ENCODE measurements at regions not wholly inside any gene's neighbourhood (a gene's known extent, or its start where the extent isn't known, plus 50 kb on each side); places are given as distances from the start of the nearest gene placed in this dataset.

DNA sequence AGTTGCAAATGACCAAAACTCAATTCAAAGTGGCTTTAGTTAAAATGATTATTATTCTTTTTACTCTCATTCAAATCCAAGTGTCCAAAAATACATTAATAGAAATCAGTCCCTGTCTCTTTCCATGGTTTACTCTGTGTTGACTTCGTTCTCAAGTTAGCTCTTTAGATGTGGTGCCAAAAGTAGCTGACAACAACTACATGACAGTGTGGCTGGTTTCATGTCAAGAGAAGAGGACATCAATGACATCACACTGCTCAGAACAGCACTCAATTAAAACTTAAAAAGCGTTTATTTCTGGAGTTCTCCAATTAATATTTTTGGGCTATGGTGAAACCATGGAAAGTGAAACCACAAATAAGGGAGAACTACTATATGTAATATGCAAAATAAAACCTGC is 1746.9 kb downstream of the LRRC4C start:
- Mint-ChIP-seq H3K9me3 (no peaks in the 10 kb centered on the region), H3K27me3 (ENCODE audit: low read depth, poor library complexity) (peaks cover 7% of the 10 kb centered on the region), H3K27ac (no peak overlapping the region), H3K4me3 (no peak overlapping the region), H3K36me3 (ENCODE audit: low read depth) (no peaks in the 10 kb centered on the region), H3K4me1 (no peaks in the 10 kb centered on the region)
- TF ChIP-seq, protein P1, sequence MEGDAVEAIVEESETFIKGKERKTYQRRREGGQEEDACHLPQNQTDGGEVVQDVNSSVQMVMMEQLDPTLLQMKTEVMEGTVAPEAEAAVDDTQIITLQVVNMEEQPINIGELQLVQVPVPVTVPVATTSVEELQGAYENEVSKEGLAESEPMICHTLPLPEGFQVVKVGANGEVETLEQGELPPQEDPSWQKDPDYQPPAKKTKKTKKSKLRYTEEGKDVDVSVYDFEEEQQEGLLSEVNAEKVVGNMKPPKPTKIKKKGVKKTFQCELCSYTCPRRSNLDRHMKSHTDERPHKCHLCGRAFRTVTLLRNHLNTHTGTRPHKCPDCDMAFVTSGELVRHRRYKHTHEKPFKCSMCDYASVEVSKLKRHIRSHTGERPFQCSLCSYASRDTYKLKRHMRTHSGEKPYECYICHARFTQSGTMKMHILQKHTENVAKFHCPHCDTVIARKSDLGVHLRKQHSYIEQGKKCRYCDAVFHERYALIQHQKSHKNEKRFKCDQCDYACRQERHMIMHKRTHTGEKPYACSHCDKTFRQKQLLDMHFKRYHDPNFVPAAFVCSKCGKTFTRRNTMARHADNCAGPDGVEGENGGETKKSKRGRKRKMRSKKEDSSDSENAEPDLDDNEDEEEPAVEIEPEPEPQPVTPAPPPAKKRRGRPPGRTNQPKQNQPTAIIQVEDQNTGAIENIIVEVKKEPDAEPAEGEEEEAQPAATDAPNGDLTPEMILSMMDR (IDR thresholded peaks at IDR 0.05), result no peak
- DNase-seq, result no peak

DNA sequence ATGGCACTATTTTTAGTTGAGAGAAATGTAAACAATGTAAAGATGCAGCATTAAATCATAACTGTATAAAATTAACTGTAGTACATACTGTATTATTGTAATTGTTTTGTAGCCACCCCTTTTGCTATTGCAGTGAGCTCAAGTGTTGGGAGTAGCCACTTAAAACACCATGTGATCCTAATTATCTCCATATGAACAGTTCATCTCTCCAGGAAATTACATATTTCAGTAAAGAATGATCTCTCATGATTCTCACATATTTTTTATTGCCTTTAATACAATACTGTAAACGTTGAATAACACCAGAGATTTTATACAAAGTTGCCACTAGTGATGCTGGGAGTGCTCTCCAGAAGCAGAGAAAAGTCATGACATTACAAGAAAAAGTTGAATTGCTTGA is 1768.6 kb downstream of the LRRC4C start:
- Mint-ChIP-seq H3K4me3 (no peak overlapping the region), H3K36me3 (ENCODE audit: low read depth) (no peaks in the 10 kb centered on the region), H3K9me3 (no peaks in the 10 kb centered on the region), H3K27me3 (ENCODE audit: low read depth, poor library complexity) (no peaks in the 10 kb centered on the region), H3K4me1 (no peaks in the 10 kb centered on the region), H3K27ac (no peak overlapping the region)
- DNase-seq, result no peak
- TF ChIP-seq, protein P1 (IDR thresholded peaks at IDR 0.05), result no peak

DNA sequence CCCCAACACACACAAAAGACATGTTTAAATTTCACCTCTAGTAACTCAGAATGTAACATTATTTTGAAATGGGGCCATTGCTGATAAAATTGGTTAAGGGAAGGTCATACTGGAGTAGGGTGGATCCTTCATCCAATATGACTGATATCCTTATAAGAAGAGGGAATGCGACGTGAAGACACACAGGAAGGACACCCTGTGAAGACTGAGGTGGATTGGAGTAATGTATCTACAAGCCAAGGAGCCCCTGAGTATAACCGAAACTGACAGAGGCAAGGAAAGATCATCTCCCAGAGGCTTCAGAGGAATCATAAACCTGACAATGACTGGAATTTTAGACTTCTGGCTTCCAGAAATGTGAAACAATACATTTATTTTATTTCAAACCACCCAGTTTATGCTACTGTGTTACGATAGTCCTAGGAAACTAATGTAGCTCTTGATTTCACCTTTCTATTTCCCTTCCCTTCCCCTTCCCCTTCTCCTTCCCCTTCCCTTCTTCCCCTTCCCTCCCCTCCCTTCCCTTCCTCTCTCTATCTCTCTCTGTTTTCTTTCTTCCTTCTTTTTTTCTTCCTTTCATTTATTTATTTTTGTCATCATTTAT is 1775.4 kb downstream of the LRRC4C start:
- Mint-ChIP-seq H3K27ac (no peak overlapping the region), H3K27me3 (ENCODE audit: low read depth, poor library complexity) (peaks cover 2% of the 10 kb centered on the region)

DNA sequence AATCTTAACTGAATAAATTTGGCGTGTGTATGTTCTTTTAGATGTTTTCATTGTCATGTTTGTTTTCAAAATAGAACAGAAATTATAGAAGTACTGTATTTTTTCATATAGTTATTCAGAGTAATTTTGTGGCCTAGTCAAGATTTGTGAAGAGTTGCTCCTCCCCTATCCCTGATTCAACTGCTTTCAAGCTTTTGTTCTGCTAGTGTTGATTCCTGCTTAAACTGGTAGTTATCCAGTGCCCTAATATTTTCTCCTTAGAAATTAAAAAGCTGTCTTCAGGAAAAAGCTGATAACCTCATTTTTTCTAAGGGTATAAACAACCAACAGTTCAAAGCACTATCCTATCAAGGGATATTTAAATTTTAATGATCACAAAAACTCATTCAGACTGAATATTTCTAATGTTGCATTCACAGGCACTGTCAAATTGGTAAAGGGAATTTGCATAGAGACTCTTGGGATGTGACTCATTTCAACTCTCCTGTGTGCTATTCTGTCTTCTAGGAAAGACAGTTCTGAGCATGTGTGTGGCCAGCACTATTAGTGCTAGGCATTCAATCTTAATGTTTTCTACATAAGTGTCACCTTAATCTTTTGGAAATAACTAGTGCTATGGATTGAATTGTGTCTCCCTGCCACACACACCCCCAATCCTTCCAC is 1776.0 kb downstream of the LRRC4C start:
- TF ChIP-seq, protein P1 (IDR thresholded peaks at IDR 0.05), result no peak
- no peak for DNase-seq
- peaks cover 17% of the 10 kb centered on the region for H3K9me3 Mint-ChIP-seq
- H3K4me3 Mint-ChIP-seq, result no peak overlapping the region
- no peaks in the 10 kb centered on the region for H3K4me1 Mint-ChIP-seq
- H3K36me3 Mint-ChIP-seq (ENCODE audit: low read depth), result peaks cover 6% of the 10 kb centered on the region
- H3K27ac Mint-ChIP-seq, result no peak overlapping the region
- H3K27me3 Mint-ChIP-seq (ENCODE audit: low read depth, poor library complexity), result peaks cover 2% of the 10 kb centered on the region

More for the DNA sequence above, 1775.4 kb downstream of the LRRC4C start:
- no peak for DNase-seq
- TF ChIP-seq, protein P1 (IDR thresholded peaks at IDR 0.05), result no peak
- peaks cover 6% of the 10 kb centered on the region for H3K36me3 Mint-ChIP-seq (ENCODE audit: low read depth)
- H3K4me3 Mint-ChIP-seq, result no peak overlapping the region
- H3K4me1 Mint-ChIP-seq, result no peaks in the 10 kb centered on the region
- H3K9me3 Mint-ChIP-seq, result peaks cover 17% of the 10 kb centered on the region

DNA sequence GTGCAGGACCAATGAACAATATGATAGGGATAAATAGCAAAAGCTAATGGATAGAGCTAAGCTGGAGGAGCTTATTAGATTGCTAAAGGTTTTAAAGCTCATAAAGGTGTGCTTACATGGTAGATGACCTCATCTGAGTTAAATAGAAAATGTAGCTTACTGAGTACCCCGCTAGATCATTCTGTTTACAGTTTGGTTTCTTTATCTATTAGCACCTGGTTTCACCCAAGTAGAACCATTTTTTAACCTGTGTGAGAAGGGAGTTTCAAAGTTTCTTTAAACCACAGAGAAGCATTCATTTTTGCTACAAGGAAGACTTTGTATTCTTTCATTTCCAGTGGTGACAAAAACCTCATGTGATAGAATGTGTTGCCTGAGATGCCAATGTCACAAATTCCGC is 1778.0 kb downstream of the LRRC4C start:
- no peak for DNase-seq
- TF ChIP-seq, protein P1 (IDR thresholded peaks at IDR 0.05), result no peak
- Mint-ChIP-seq H3K4me1 (peaks cover 6% of the 10 kb centered on the region), H3K4me3 (no peak overlapping the region), H3K36me3 (ENCODE audit: low read depth) (peaks cover 6% of the 10 kb centered on the region), H3K9me3 (peaks cover 17% of the 10 kb centered on the region), H3K27me3 (ENCODE audit: low read depth, poor library complexity) (peaks cover 2% of the 10 kb centered on the region), H3K27ac (no peak overlapping the region)

DNA sequence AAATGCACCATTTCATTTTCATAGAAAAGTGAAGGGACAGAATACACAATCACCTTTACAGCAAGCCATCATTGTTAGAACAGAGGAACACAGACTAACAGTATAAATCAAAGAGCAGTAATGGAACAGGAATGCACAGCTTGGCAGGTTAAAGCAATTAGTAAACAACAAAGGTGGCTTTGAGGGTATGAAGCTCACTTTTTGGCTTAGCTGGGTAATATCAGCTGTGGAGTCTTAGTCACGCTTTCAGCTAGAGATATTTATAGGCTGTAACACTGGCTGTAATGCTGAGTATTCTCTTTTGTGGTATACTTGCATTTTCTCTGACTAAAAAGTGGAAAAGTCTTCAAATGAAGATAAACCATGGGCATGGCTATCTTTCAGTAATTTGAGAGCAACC is 1780.5 kb downstream of the LRRC4C start:
- H3K27ac Mint-ChIP-seq, result no peak overlapping the region
- TF ChIP-seq, protein P1 (IDR thresholded peaks at IDR 0.05), result no peak
- peaks cover 2% of the 10 kb centered on the region for H3K27me3 Mint-ChIP-seq (ENCODE audit: low read depth, poor library complexity)

More for the DNA sequence above, 1780.5 kb downstream of the LRRC4C start:
- H3K9me3 Mint-ChIP-seq, result peaks cover 17% of the 10 kb centered on the region
- DNase-seq, result no peak
- no peak overlapping the region for H3K4me3 Mint-ChIP-seq
- H3K36me3 Mint-ChIP-seq (ENCODE audit: low read depth), result peaks cover 6% of the 10 kb centered on the region
- peaks cover 6% of the 10 kb centered on the region for H3K4me1 Mint-ChIP-seq

Measured in nephron progenitor cell (in vitro differentiated cells).